Fibroblast of skin of back (primary cell): ENCODE measurements at regions not wholly inside any gene's neighbourhood (a gene's known extent, or its start where the extent isn't known, plus 50 kb on each side); places are given as distances from the start of the nearest gene placed in this dataset.

Experiments
- DNase-seq: peaks from one replicate; pipeline ENCODE4 v3.0.0-alpha.2; 2013

DNA sequence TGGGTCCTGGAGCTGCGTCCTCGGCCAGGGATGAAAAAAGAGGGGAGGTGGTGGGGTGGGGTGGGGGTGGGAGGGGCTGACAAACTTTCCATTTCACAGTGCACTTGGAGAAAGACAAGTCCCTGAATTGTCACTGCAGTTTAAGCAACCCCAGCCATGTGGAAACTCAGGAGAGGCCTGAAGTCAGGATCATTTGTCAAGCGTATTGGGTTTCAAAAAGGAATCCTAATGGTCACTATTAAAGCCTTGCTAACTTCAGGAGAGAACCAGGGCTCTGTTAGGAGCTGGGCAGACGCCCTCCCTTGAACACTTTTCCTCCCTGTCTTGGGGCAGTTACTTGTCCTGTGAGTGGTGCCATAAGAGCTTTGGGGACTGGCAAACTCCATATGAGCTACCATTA lies 159.9 kb downstream of the FNDC1 start:
- DNase-seq: no peak

- no peak for DNase-seq
Measured at GRCh38 chr6:159328052-159328451, 158.9 kb downstream of the FNDC1 start.

DNA sequence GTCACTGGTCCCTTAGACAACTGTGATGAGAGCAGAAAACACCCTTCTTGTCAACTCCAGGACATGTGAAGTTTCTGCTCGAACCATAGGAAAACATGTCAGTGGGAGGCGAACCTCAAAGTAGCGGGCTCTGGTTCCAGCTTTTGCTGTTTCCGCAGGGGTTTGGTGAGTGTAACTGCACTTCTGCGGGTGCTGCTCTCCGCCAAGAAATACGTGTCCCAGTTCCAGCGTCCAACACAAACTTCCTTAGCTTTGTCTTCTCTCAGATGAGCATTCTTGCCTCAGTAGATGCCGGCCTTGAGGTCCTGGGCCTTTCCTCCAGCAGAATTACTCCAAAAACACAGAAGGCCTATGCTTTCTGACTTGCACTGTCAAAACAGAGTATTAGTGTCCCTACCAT lies 156.3 kb downstream of the FNDC1 start:
- no peak for DNase-seq

- no peak for DNase-seq
Measured at GRCh38 chr6:159324596-159324995, 155.4 kb downstream of the FNDC1 start.
